LNCAP (cell line): ENCODE measurements at regions not wholly inside any gene's neighbourhood (a gene's known extent, or its start where the extent isn't known, plus 50 kb on each side); places are given as distances from the start of the nearest gene placed in this dataset.

Experiments
- TF ChIP-seq, protein P1 (sequence below): fragments of 450-650 bp; IDR thresholded peaks from 2 replicates; pipeline ENCODE4 v1.5.1; 2017; ENCODE audit warnings: mild to moderate bottlenecking

DNA sequence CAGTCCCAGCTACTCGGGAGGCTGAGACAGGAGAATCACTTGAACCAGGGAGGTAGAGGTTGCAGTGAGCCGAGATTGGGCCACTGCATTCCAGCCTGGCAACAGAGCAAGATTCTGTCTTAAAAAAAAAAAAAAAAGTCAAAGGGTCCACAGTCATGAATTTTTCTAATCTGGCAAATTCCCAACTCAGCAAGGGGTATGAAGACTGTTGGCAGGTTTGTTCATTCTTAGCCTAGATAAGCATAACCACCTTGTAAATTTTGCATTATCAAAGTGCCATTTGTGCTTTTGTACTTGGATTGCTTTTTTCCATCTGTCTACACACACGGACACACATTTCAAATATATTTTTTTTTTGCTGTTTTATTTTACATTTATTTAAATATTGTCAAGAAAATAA is 299.8 kb upstream of the NUDT12 start:
- TF ChIP-seq, protein P1, sequence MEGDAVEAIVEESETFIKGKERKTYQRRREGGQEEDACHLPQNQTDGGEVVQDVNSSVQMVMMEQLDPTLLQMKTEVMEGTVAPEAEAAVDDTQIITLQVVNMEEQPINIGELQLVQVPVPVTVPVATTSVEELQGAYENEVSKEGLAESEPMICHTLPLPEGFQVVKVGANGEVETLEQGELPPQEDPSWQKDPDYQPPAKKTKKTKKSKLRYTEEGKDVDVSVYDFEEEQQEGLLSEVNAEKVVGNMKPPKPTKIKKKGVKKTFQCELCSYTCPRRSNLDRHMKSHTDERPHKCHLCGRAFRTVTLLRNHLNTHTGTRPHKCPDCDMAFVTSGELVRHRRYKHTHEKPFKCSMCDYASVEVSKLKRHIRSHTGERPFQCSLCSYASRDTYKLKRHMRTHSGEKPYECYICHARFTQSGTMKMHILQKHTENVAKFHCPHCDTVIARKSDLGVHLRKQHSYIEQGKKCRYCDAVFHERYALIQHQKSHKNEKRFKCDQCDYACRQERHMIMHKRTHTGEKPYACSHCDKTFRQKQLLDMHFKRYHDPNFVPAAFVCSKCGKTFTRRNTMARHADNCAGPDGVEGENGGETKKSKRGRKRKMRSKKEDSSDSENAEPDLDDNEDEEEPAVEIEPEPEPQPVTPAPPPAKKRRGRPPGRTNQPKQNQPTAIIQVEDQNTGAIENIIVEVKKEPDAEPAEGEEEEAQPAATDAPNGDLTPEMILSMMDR: no peak

- TF ChIP-seq, protein P1: no peak
These were observed 297.7 kb upstream of the NUDT12 start for GRCh38 chr5:103860327-103860726.

DNA sequence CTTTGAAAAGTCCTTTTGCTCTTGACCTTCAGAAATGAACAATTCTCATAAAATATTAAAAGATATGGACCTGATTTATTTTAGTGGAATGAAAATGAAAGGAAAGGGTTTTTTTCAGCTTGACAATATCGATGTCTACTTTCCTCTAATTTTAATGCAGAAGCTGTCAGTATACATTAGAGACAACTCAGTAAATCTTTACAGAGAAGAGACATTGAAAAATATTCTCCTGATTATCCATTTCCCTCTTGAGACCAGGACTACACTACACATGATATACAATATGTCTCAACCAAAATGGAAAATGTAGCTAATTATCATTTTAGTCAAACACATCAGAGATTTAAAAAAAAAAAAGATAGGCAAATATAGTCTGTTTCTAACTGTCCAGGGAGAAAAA is 288.5 kb upstream of the NUDT12 start:
- TF ChIP-seq, protein P1: no peak

DNA sequence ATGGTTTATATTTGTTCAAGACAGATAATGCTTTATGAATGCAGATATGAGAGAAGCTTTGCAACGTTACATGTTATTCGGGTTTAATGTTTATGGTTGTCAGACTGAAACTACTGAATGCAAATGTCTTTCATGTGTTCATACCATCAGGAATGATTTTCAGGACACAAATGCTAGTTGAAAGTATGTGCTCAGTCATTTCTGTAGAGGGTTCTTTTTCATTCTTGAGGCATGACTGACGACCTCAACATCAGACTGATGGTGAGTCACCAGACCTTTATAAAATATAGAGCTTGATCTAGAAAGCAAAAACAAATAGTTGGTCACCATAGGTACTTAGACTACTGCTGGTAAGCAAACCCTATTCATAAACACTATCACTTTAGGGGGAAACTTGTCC is 287.3 kb upstream of the NUDT12 start:
- TF ChIP-seq, protein P1: no peak

GRCh38 chr5:103847060-103847459 is 284.5 kb upstream of the NUDT12 start:
- TF ChIP-seq, protein P1: no peak

GRCh38 chr5:103842936-103843335 is 280.3 kb upstream of the NUDT12 start:
- TF ChIP-seq, protein P1: no peak

- TF ChIP-seq, protein P1: no peak
These were observed 278.0 kb upstream of the NUDT12 start for GRCh38 chr5:103840600-103840999.

DNA sequence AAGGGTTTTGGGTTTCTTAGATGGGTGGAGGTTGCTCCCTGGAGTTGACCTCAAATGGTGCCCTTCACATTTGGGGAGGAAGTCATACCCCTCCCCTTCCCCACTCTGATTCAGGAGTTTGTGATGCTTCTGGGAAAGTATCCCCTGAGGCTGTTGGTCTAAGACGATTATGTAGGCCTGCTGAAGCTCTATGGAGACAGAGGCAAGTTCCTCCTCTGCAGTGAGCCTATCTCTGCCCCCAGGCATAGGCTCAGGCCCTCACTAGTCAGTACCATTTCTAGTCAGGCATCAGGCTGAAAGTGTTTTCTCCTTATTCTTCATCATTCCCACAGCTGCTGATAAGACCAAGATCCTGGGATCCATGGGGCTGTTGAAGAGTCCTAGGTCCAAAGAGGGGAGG is 271.6 kb upstream of the NUDT12 start:
- TF ChIP-seq, protein P1: no peak
